NB4 (cell line): ENCODE measurements at regions not wholly inside any gene's neighbourhood (a gene's known extent, or its start where the extent isn't known, plus 50 kb on each side); places are given as distances from the start of the nearest gene placed in this dataset.

Experiments used
- DNase-seq: peaks from one replicate; pipeline ENCODE4 v3.0.0; 2010; ENCODE audit warnings: low read depth
- H3K4me3 ChIP-seq: one replicate; pipeline ENCODE4 v1.5.1; 2011; ENCODE audit warnings: mild to moderate bottlenecking, low read depth, low read length, moderate library complexity
- CTCF ChIP-seq: IDR thresholded peaks from one replicate; pipeline ENCODE4 v1.5.1; 2012; ENCODE audit warnings: low read depth, low read length
- MYC ChIP-seq: IDR thresholded peaks from 2 replicates; pipeline ENCODE4 v1.6.1; 2011; ENCODE audit warnings: low read depth, low read length
- POLR2A ChIP-seq: IDR thresholded peaks from 2 replicates; pipeline ENCODE4 v1.6.1; 2011; ENCODE audit warnings: mild to moderate bottlenecking; ENCODE audit not compliant: insufficient read length; ENCODE audit errors: extremely low read depth
- TF ChIP-seq, protein P1 (sequence below): IDR thresholded peaks from 2 replicates; pipeline ENCODE4 v1.6.1; 2011; ENCODE audit warnings: low read depth, low read length

DNA sequence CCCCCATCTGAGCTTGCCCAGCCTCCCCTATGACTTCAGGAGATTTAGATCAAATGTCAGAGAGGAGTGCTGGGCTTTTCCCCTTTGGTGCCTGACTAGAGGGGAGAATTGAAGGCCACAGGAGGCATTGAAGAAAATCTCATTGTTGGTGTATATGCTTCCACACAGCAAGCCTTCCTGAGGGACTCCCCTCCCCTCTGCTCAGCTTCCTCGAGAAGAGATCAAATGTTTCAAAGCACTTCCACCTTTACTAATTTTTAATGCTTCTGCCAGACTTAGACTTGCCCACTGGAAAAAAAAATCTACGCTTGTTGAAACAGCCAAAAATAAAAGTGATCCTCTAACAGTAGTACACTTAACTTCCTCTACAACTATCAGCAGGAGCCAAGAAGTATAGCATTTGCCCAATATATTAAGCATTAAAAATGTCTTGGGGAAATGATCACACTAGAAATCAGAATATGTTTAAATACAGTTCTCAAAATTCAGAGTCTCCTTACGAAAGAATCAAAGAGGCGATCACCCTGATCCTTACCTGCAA, 79.3 kb downstream of the FZD1 start:
- TF ChIP-seq CTCF = no peak
- TF ChIP-seq, protein P1, sequence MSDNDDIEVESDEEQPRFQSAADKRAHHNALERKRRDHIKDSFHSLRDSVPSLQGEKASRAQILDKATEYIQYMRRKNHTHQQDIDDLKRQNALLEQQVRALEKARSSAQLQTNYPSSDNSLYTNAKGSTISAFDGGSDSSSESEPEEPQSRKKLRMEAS = no peak
- TF ChIP-seq MYC = no peak
- no peak for TF ChIP-seq POLR2A
- H3K4me3 ChIP-seq = no peak overlapping the region
- no peak for DNase-seq

DNA sequence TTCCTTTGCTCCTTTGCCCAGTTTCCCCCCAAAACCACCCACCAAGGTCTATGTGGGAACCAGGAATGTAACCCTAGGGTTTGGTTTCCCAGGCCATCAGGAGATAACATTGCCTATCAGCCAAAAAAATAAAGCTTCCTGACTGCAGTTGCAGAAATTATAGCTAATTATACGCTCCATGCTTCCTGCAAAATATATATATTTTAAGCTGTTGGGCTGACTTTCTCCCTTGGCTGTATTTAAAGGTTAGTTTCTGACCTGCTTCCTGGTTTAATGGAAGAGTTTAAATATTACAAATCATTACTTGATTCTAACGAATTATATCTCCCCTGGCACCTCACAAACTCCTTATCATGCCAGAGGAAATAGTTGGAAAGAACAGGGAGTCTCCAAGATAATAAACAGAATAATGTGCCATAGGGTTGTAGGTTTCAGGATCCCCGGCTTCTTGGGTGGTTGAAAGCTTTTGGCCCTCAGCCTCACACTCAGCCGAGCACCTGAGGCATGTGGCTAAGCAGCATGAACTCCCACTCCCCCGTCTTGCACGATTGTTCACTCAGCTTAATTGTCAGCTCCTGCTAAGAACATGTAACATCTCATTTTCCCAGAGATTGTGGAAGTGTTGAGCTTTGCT, 79.9 kb downstream of the FZD1 start:
- TF ChIP-seq, protein P1 = no peak
- TF ChIP-seq POLR2A (no peak), CTCF (no peak), MYC (no peak)
- no peak overlapping the region for H3K4me3 ChIP-seq
- DNase-seq = no peak

- DNase-seq = no peak
- H3K4me3 ChIP-seq = no peak overlapping the region
- TF ChIP-seq CTCF (no peak), MYC (no peak), POLR2A (no peak)
- TF ChIP-seq, protein P1 = no peak
Observed at GRCh38 chr7:91344911-91345310, 80.7 kb downstream of the FZD1 start.

- no peak for TF ChIP-seq MYC
- no peak for TF ChIP-seq POLR2A
- DNase-seq = no peak
- no peak overlapping the region for H3K4me3 ChIP-seq
Observed at GRCh38 chr7:91345449-91345848, 81.2 kb downstream of the FZD1 start.

DNA sequence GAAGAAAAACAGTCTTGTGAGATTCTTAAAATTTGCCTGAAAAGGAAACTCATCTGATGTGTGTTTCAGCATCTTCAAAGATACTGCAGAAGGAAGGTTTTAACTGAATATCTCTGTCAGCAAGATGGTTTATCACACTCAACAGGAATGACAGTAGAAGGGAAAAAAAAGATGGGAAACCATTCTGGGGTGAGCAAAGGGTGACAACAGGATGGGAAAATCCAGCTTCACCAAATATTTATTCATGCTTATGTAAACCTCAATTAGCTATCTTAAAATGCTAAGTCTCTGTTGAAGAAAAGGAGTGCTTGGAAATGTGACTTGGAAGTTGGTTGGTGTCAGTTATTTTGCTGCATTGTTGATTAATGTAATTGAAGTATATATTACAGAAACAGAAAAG, 82.2 kb downstream of the FZD1 start:
- DNase-seq = no peak
- TF ChIP-seq MYC = no peak
- TF ChIP-seq POLR2A = no peak
- TF ChIP-seq, protein P1 = no peak
- no peak for TF ChIP-seq CTCF
- H3K4me3 ChIP-seq = no peak overlapping the region

DNA sequence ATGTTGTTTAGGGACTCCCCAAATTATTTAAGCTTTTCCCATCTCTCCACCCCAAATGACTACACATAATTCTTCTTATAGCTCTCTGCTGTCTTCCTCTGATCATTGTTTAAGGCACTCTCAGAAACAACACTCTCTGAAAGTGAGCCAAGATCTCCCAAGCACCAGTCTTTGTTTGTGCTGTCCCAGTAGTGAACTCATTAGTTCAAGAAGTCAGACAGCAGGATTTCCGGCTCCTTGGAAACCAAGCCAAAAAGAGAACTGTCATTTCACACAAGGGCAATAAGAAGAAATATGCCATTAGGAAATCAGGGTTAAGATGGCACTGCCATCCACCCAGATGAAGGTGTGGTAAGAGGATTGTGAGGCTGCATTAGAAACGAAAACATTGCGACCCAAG, 83.1 kb downstream of the FZD1 start:
- no peak for TF ChIP-seq CTCF
- TF ChIP-seq MYC = no peak
- TF ChIP-seq, protein P1 = no peak
- no peak for TF ChIP-seq POLR2A
- DNase-seq = no peak

More for the DNA sequence above, 83.1 kb downstream of the FZD1 start:
- H3K4me3 ChIP-seq = no peak overlapping the region
